Amygdala (tissue), 56 donors: ENCODE measurements at regions not wholly inside any gene's neighbourhood (a gene's known extent, or its start where the extent isn't known, plus 50 kb on each side); places are given as distances from the start of the nearest gene placed in this dataset.

Experiments
- DNase-seq, 56 donors: peaks; one replicate each; lab custom pipeline; 2025; lab: John Stamatoyannopoulos, UW

- DNase-seq: peak in 4 of 56 donors; percentile 0 to 8 (median 4)
Observed at GRCh38 chr6:94401311-94401710, 982.0 kb upstream of the EPHA7 start.

GRCh38 chr6:94394822-94395221 is 975.5 kb upstream of the EPHA7 start:
- no peak for DNase-seq

- no peak for DNase-seq
Observed at GRCh38 chr6:94389218-94389617, 969.9 kb upstream of the EPHA7 start.

- DNase-seq: no peak
Observed at GRCh38 chr6:94377835-94378234, 958.5 kb upstream of the EPHA7 start.

GRCh38 chr6:94376876-94377275 is 957.5 kb upstream of the EPHA7 start:
- no peak for DNase-seq

GRCh38 chr6:94372229-94372628 is 952.9 kb upstream of the EPHA7 start:
- DNase-seq: peak in 18 of 56 donors; percentile 4 to 65 (median 24)

- DNase-seq: no peak
Observed at GRCh38 chr6:94367316-94367715, 948.0 kb upstream of the EPHA7 start.

- DNase-seq: no peak
Observed at GRCh38 chr6:94362061-94362864, 942.9 kb upstream of the EPHA7 start.

GRCh38 chr6:94361304-94362060 is 942.1 kb upstream of the EPHA7 start:
- no peak for DNase-seq

- DNase-seq: no peak
Observed at GRCh38 chr6:94357381-94357980, 938.1 kb upstream of the EPHA7 start.

- no peak for DNase-seq
Observed at GRCh38 chr6:94350833-94351232, 931.5 kb upstream of the EPHA7 start.

GRCh38 chr6:94349227-94349626 is 929.9 kb upstream of the EPHA7 start:
- DNase-seq: no peak

GRCh38 chr6:94344866-94345265 is 925.5 kb upstream of the EPHA7 start:
- DNase-seq: no peak

GRCh38 chr6:94341173-94341572 is 921.8 kb upstream of the EPHA7 start:
- DNase-seq: no peak

GRCh38 chr6:94323853-94324252 is 904.5 kb upstream of the EPHA7 start:
- peak in 1 of 56 donors; percentile 8 for DNase-seq

- DNase-seq: peak in 2 of 56 donors; percentile 0 to 3
Observed at GRCh38 chr6:94300424-94301144, 881.2 kb upstream of the EPHA7 start.

- no peak for DNase-seq
Observed at GRCh38 chr6:94289131-94289530, 869.8 kb upstream of the EPHA7 start.

- no peak for DNase-seq
Observed at GRCh38 chr6:94278146-94278545, 858.8 kb upstream of the EPHA7 start.

- DNase-seq: no peak
Observed at GRCh38 chr6:94272327-94272726, 853.0 kb upstream of the EPHA7 start.

- DNase-seq: peak in 17 of 56 donors; percentile 0 to 9 (median 3)
Observed at GRCh38 chr6:94270091-94270948, 851.0 kb upstream of the EPHA7 start.
